AG04450 (cell line): ENCODE measurements at regions not wholly inside any gene's neighbourhood (a gene's known extent, or its start where the extent isn't known, plus 50 kb on each side); places are given as distances from the start of the nearest gene placed in this dataset.

ENCODE experiments used
- CTCF ChIA-PET: fragments of 300-600, 350-600 bp; formaldehyde crosslinking; extraction: SDS; loops from one replicate; lab custom pipeline; 2022; ENCODE audit warnings: antibody characterized with exemption, inconsistent platforms; lab: Charles Lee
- POLR2A ChIA-PET: fragments of 350-600 bp; formaldehyde crosslinking; extraction: SDS; loops from one replicate; lab custom pipeline; 2021; ENCODE audit warnings: antibody characterized with exemption, inconsistent platforms; lab: Yijun Ruan, JAX
- DNase-seq: peaks from one replicate; pipeline ENCODE4 v3.0.0-alpha.2; 2011; ENCODE audit warnings: low read depth, low spot score
- H3K27ac ChIP-seq: one replicate; pipeline ENCODE4 v1.5.1; 2012; ENCODE audit warnings: low read depth, low read length, control low read depth
- H3K27me3 ChIP-seq: one replicate; pipeline ENCODE4 v1.6.0; 2012; ENCODE audit warnings: low read length; ENCODE audit not compliant: control insufficient read depth, insufficient read depth
- H3K4me3 ChIP-seq: 2 replicates; pipeline ENCODE4 v1.5.1; 2011; ENCODE audit warnings: mild to moderate bottlenecking, low read depth, low read length, control low read depth
- H3K9me3 ChIP-seq: 2 replicates; pipeline ENCODE4 v1.5.1; 2012; ENCODE audit warnings: low read length; ENCODE audit not compliant: control insufficient read depth, insufficient read depth
- TF ChIP-seq, protein P1 (sequence below): IDR thresholded peaks from 2 replicates; pipeline ENCODE4 v1.5.1; 2011; ENCODE audit warnings: low read depth, low read length, control low read depth, inconsistent platforms

DNA sequence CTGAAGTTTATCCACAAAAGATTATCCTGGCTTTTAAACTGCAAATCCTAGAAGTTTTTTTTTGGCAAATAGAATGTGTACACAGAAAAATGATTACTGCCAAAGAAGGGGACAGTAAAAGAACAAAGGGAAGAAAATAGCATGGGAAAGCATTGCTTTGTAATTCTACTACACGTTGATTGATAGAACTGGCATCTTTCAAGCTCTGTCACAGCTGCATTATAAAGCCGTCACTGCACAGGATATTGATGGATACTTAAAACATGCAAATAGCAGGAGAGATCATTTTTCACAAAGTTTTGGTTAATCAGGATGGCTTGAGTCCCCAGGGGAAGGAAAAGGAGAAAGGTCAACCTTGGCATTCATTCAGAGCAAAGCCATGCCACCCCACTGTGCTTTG is 183.7 kb upstream of the RRP15 start:
- TF ChIP-seq, protein P1, sequence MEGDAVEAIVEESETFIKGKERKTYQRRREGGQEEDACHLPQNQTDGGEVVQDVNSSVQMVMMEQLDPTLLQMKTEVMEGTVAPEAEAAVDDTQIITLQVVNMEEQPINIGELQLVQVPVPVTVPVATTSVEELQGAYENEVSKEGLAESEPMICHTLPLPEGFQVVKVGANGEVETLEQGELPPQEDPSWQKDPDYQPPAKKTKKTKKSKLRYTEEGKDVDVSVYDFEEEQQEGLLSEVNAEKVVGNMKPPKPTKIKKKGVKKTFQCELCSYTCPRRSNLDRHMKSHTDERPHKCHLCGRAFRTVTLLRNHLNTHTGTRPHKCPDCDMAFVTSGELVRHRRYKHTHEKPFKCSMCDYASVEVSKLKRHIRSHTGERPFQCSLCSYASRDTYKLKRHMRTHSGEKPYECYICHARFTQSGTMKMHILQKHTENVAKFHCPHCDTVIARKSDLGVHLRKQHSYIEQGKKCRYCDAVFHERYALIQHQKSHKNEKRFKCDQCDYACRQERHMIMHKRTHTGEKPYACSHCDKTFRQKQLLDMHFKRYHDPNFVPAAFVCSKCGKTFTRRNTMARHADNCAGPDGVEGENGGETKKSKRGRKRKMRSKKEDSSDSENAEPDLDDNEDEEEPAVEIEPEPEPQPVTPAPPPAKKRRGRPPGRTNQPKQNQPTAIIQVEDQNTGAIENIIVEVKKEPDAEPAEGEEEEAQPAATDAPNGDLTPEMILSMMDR: no peak
- H3K9me3 ChIP-seq: no peaks in the 10 kb centered on the region
- ChIA-PET CTCF (no interaction called here), POLR2A (no interaction called here)
- H3K4me3 ChIP-seq: no peak overlapping the region
- no peaks in the 10 kb centered on the region for H3K27me3 ChIP-seq
- DNase-seq: no peak
- H3K27ac ChIP-seq: no peak overlapping the region

DNA sequence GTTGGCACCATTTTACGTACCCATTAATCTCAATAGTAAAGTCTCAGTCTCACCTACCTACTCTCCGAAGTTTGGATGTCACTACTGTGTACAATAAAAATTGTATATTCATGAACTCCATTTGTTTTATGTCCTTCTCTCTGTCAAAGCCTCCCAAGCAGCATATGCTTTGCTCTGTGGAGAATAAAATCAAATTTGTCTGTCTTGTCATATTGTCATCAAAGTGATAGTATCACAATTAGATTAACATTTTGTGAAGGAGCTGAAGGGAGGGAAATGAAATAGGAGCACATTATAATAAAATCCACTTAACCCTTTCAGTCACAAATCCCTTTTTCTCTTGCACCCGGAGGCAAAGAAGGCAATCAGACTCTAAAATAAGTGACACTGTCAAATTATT is 177.1 kb upstream of the RRP15 start:
- no peak for DNase-seq
- no peak overlapping the region for H3K27ac ChIP-seq
- H3K4me3 ChIP-seq: no peak overlapping the region
- ChIA-PET POLR2A (no interaction called here), CTCF (no interaction called here)
- TF ChIP-seq, protein P1: no peak
- H3K27me3 ChIP-seq: no peaks in the 10 kb centered on the region
- no peaks in the 10 kb centered on the region for H3K9me3 ChIP-seq

DNA sequence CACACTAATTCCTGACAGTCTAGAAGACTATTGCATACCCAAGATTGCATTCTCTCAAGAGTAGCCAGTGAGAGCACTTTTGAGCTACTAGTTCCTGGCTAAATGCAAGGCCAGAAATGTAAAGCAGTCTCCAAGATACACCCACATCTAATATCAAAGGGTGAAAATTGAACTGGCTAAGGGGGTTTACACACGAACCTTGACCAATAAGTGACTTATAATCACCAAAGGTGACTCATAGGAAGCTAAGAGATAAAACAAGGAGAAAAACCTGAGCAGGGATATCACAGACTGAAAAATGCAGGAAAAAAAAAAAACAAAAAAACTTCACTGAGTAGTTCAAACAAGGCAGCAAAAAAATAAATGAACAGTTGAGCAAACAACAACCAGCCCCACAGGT is 172.2 kb upstream of the RRP15 start:
- H3K27me3 ChIP-seq: no peaks in the 10 kb centered on the region
- no peak overlapping the region for H3K27ac ChIP-seq
- no peak overlapping the region for H3K4me3 ChIP-seq
- no peak for DNase-seq
- ChIA-PET CTCF (no interaction called here), POLR2A (no interaction called here)
- no peaks in the 10 kb centered on the region for H3K9me3 ChIP-seq
- TF ChIP-seq, protein P1: no peak

DNA sequence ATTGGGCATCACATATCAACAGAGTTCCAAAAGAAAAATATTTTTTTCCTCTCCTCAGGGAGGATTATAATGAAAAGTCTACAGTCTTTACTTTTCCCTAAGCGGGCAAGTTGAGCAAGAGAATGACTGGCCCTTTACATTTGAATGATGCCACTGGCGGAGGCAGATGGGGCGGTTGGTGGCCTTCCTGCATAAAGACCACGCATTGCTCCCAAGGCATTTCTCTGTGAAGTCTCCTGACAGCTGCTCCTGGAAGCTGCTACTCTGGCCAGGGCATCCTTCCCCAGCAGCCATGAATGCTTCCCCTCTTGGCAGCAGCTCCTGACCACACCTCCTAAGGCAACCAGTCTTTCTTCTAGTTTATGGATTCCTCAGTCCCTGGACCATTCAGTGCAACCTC is 161.1 kb upstream of the RRP15 start:
- no peak for DNase-seq

DNA sequence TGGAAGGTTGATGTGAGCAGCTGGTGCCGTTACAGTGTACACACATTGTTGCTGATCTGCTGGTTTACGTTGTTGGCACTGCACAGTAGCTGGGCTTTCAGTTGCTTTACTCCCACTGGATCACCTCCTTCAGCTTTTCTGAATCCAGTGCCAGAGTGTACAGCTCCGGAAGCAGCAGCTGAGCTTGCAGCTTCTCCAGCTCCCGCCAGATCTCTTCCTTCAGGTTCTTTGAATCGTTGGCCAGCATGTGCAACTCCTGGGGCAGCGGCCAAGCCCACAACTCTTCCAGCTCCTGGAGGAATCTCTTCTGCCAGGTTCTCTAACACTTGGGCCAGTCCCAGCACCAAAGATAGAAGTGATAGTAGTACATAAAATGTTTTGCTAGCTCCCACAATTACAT is 149.7 kb upstream of the RRP15 start:
- no peaks in the 10 kb centered on the region for H3K9me3 ChIP-seq
- H3K27ac ChIP-seq: no peak overlapping the region
- POLR2A ChIA-PET: no interaction called here
- CTCF ChIA-PET: interaction anchor here (0.6 kb wide), 1 partner anchor 11 kb away, joined by 6 read pairs; no protein-coding TSS in a partner anchor
- no peak overlapping the region for H3K4me3 ChIP-seq
- TF ChIP-seq, protein P1: no peak
- DNase-seq: no peak
- H3K27me3 ChIP-seq: no peaks in the 10 kb centered on the region

More for the DNA sequence above, 161.1 kb upstream of the RRP15 start:
- TF ChIP-seq, protein P1: no peak
- Histone ChIP-seq H3K27ac (no peak overlapping the region), H3K9me3 (no peaks in the 10 kb centered on the region), H3K27me3 (peaks cover 2% of the 10 kb centered on the region), H3K4me3 (no peak overlapping the region)
- POLR2A ChIA-PET: no interaction called here
- CTCF ChIA-PET: no interaction called here
